GM10266 (cell line): ENCODE measurements at regions not wholly inside any gene's neighbourhood (a gene's known extent, or its start where the extent isn't known, plus 50 kb on each side); places are given as distances from the start of the nearest gene placed in this dataset.

Source experiments
- DNase-seq: peaks from one replicate; pipeline ENCODE4 v3.0.0; 2012; ENCODE audit errors: extremely low spot score
- CTCF ChIP-seq: IDR thresholded peaks from 2 replicates; pipeline ENCODE4 v1.5.1; 2012; ENCODE audit warnings: mild to moderate bottlenecking, low read depth; ENCODE audit not compliant: control insufficient read depth, insufficient read depth; ENCODE audit errors: missing control alignments

- no peak for DNase-seq
- no peak for TF ChIP-seq CTCF
Observed at GRCh38 chr18:38635709-38636430, 1070.3 kb upstream of the CELF4 start.

- TF ChIP-seq CTCF: no peak
- DNase-seq: no peak
Observed at GRCh38 chr18:38634117-38634516, 1068.5 kb upstream of the CELF4 start.

GRCh38 chr18:38633333-38633732, 1067.7 kb upstream of the CELF4 start:
- TF ChIP-seq CTCF: no peak
- DNase-seq: no peak

GRCh38 chr18:38619129-38619528, 1053.5 kb upstream of the CELF4 start:
- TF ChIP-seq CTCF: no peak
- DNase-seq: no peak

- DNase-seq: no peak
- no peak for TF ChIP-seq CTCF
Observed at GRCh38 chr18:38616306-38616705, 1050.7 kb upstream of the CELF4 start.

- DNase-seq: no peak
- TF ChIP-seq CTCF: no peak
Observed at GRCh38 chr18:38612904-38613303, 1047.3 kb upstream of the CELF4 start.

- no peak for TF ChIP-seq CTCF
- peak; percentile 20 for DNase-seq
Observed at GRCh38 chr18:38611036-38611964, 1045.7 kb upstream of the CELF4 start.
